ENCODE measurements at regions not wholly inside any gene's neighbourhood (a gene's known extent, or its start where the extent isn't known, plus 50 kb on each side); places are given as distances from the start of the nearest gene placed in this dataset.

- Histone ChIP-seq H3K79me2 (ENCODE audit: control insufficient read depth, insufficient read depth, low read length) (no peaks in the 10 kb centered on the region), H4K20me1 (ENCODE audit: control insufficient read depth, insufficient read depth) (no peaks in the 10 kb centered on the region), H3K4me1 (ENCODE audit: control insufficient read depth, insufficient read depth, low read length) (no peaks in the 10 kb centered on the region), H3K9ac (ENCODE audit: control insufficient read depth, insufficient read depth, low read length) (no peak overlapping the region), H3K36me3 (ENCODE audit: control insufficient read depth in 2 of 2, insufficient read depth in 2 of 2, low read length in 1 of 2) (no peaks in the 10 kb centered on the region), H3K27ac (ENCODE audit: control insufficient read depth, insufficient read depth) (no peak overlapping the region), H3K27me3 (replicated peaks in 1 of 2; ENCODE audit: control insufficient read depth in 2 of 2, insufficient read depth in 2 of 2, low read length in 1 of 2) (no peaks in the 10 kb centered on the region), H3K9me3 (replicated peaks; ENCODE audit: control insufficient read depth, insufficient read depth, low read length) (no peaks in the 10 kb centered on the region), H3K4me3 (no peak overlapping the region), H3K4me2 (ENCODE audit: control insufficient read depth, insufficient read depth) (no peak overlapping the region), H2AFZ (ENCODE audit: control insufficient read depth, low read depth, low read length) (no peak overlapping the region)
- in situ Hi-C loops (cut with MboI): no loop called here
- no peak for DNase-seq (ENCODE audit: low read depth, low spot score)
- no peak for FAIRE-seq
- RAD21 ChIA-PET (ENCODE audit: unreplicated experiment): interaction anchor here (0.6 to 1.1 kb wide), 2 partner anchors 11 to 20 kb away, joined by 3 read pairs; no protein-coding TSS in a partner anchor
- intact Hi-C loops (cut with micrococcal nuclease; ENCODE audit: unreplicated experiment): no loop called here
- no peak for ATAC-seq
- BruUV-seq (replicated peaks): no TSS peak
- SMC1A ChIA-PET (ENCODE audit: uncharacterized antibody, unreplicated experiment): interaction anchor here (0.9 to 3.2 kb wide), 7 partner anchors 10 to 145 kb away, joined by 3 to 13 read pairs (median 3); no protein-coding TSS in a partner anchor
- POLR2A ChIA-PET: interaction anchor here (0.9 to 1.8 kb wide), 2 partner anchors 80 to 88 kb away, joined by 3 read pairs; no protein-coding TSS in a partner anchor
- CTCF ChIA-PET: interaction anchor here (0.9 to 4.1 kb wide), 6 partner anchors 9 to 161 kb away, joined by 3 to 13 read pairs (median 4); no protein-coding TSS in a partner anchor
- no peak for TF ChIP-seq ZNF622 (IDR thresholded peaks at IDR 0.05)
- TF ChIP-seq CBFB (IDR thresholded peaks at IDR 0.05; ENCODE audit: low read depth): no peak
- no peak for TF ChIP-seq STAT1 (conservative IDR thresholded peaks at IDR 0.05)
- TF ChIP-seq NR2F1 (conservative IDR thresholded peaks at IDR 0.05): no peak
- TF ChIP-seq HDGF (IDR thresholded peaks at IDR 0.05): no peak
- TF ChIP-seq CREM (IDR thresholded peaks at IDR 0.05; ENCODE audit: low read depth): no peak
- TF ChIP-seq CUX1 (IDR thresholded peaks at IDR 0.05; ENCODE audit: insufficient replicate concordance, low read depth, low read length): no peak
- no peak for TF ChIP-seq RFX5 (IDR thresholded peaks at IDR 0.05; ENCODE audit: low read depth, low read length)
- TF ChIP-seq MTA2 (IDR thresholded peaks at IDR 0.05; ENCODE audit: low read depth): no peak
- TF ChIP-seq JUNB (IDR thresholded peaks at IDR 0.05): no peak
- no peak for TF ChIP-seq ZZZ3 (IDR thresholded peaks at IDR 0.05; ENCODE audit: control insufficient read depth, insufficient read length, low read depth)
- TF ChIP-seq GABPA (IDR thresholded peaks at IDR 0.05; ENCODE audit: low read depth): no peak
- TF ChIP-seq, protein P1, sequence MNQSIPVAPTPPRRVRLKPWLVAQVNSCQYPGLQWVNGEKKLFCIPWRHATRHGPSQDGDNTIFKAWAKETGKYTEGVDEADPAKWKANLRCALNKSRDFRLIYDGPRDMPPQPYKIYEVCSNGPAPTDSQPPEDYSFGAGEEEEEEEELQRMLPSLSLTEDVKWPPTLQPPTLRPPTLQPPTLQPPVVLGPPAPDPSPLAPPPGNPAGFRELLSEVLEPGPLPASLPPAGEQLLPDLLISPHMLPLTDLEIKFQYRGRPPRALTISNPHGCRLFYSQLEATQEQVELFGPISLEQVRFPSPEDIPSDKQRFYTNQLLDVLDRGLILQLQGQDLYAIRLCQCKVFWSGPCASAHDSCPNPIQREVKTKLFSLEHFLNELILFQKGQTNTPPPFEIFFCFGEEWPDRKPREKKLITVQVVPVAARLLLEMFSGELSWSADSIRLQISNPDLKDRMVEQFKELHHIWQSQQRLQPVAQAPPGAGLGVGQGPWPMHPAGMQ (IDR thresholded peaks at IDR 0.05; ENCODE audit: borderline replicate concordance): no peak
- TF ChIP-seq BHLHE40 (IDR thresholded peaks at IDR 0.05; ENCODE audit: borderline replicate concordance in 1 of 2, low read depth in 2 of 2, low read length in 1 of 2): no peak
- no peak for TF ChIP-seq TCF7 (IDR thresholded peaks at IDR 0.05; ENCODE audit: borderline replicate concordance)
- no peak for TF ChIP-seq SIX5 (IDR thresholded peaks at IDR 0.05; ENCODE audit: low read depth, low read length, severe bottlenecking)
- TF ChIP-seq, protein P2, sequence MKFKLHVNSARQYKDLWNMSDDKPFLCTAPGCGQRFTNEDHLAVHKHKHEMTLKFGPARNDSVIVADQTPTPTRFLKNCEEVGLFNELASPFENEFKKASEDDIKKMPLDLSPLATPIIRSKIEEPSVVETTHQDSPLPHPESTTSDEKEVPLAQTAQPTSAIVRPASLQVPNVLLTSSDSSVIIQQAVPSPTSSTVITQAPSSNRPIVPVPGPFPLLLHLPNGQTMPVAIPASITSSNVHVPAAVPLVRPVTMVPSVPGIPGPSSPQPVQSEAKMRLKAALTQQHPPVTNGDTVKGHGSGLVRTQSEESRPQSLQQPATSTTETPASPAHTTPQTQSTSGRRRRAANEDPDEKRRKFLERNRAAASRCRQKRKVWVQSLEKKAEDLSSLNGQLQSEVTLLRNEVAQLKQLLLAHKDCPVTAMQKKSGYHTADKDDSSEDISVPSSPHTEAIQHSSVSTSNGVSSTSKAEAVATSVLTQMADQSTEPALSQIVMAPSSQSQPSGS (IDR thresholded peaks at IDR 0.05; ENCODE audit: low read length): no peak
- TF ChIP-seq HDAC6 (IDR thresholded peaks at IDR 0.05; ENCODE audit: unreplicated experiment): no peak
- no peak for TF ChIP-seq ZBED1 (IDR thresholded peaks at IDR 0.05; ENCODE audit: borderline replicate concordance)
- TF ChIP-seq POLR2AphosphoS5 (IDR thresholded peaks at IDR 0.05; ENCODE audit: low read length): no peak
Observed at GRCh38 chr7:21281193-21281592, 146.7 kb upstream of the SP4 start.
